Large intestine (tissue), 3 donors: ENCODE measurements at regions not wholly inside any gene's neighbourhood (a gene's known extent, or its start where the extent isn't known, plus 50 kb on each side); places are given as distances from the start of the nearest gene placed in this dataset.

Experiments
- DNase-seq, 2 donors: peaks; one replicate each; pipeline versions ENCODE4 v3.0.0 to v3.0.0-alpha.2; 2013
- H3K27ac ChIP-seq: one replicate; pipeline ENCODE4 v1.5.1; 2013; ENCODE audit warnings: low read length
- H3K27me3 ChIP-seq: 2 replicates; pipeline ENCODE4 v1.6.1; 2013; ENCODE audit warnings: low read length; ENCODE audit not compliant: control insufficient read depth, insufficient read depth
- H3K36me3 ChIP-seq: 2 replicates; pipeline ENCODE4 v1.6.1; 2013; ENCODE audit warnings: low read length; ENCODE audit not compliant: control insufficient read depth, insufficient read depth
- H3K4me1 ChIP-seq: one replicate; pipeline ENCODE4 v1.6.1; 2013; ENCODE audit warnings: low read length; ENCODE audit not compliant: control insufficient read depth, insufficient read depth
- H3K4me3 ChIP-seq: one replicate; pipeline ENCODE4 v1.5.1; 2013; ENCODE audit warnings: low read length
- H3K9me3 ChIP-seq: one replicate; pipeline ENCODE4 v1.6.1; 2013; ENCODE audit warnings: mild to moderate bottlenecking, low read depth, low read length, moderate library complexity; ENCODE audit not compliant: control insufficient read depth
- WGBS: methylation state at CpG from one replicate; pipeline ENCODE4 v1.1.5; 2013; ENCODE audit warnings: low lambda C conversion rate; ENCODE audit not compliant: insufficient coverage; 5-methylcytosine and 5-hydroxymethylcytosine counted together

DNA sequence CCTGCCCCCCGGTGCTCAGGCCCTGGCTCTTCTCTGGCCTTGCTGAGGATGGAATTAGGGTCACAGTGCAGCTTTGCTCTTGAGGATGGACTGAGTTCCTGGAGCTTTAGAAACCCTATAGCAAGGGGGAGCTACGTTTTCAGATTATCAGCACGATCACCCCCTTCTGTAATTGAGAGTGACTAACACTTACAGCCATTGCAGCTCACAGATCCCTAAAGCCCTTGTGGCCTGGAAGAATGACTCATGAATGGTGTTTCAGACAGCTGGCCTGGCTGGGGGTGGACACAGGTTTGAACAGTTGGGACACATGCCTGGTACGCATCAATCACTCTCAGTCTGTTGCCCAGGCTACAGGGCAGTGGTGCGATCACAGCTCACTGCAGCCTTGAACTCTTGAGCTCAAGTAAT is 79.7 kb upstream of the IGFBP5 start:
- no peaks in the 10 kb centered on the region for H3K4me1 ChIP-seq
- no peak overlapping the region for H3K4me3 ChIP-seq
- no CpG with 5 or more reads among the region's 5 CpGs for WGBS
- no peak overlapping the region for H3K27ac ChIP-seq
- no peaks in the 10 kb centered on the region for H3K27me3 ChIP-seq
- DNase-seq, result no peak
- no peaks in the 10 kb centered on the region for H3K36me3 ChIP-seq
- H3K9me3 ChIP-seq, result no peaks in the 10 kb centered on the region

DNA sequence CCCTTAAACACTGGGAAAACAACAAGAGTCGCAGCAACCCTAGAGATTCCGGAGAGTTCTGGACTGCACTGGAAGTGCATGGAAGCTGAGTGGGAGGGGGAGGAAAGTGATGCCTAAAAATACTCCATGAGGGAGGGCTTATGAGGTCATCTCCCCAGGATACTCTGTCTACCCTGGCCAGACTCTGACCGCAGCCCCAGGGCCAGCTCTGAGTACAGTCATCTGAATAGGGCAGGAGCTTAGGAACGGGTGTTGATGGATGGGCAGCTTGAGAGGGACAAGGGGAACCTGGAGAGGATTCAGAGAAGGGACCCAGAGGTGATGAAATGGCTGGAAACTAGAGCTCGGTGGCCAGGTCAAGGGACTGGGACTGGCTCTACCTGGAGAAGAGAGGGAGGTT is 79.3 kb upstream of the IGFBP5 start:
- no peaks in the 10 kb centered on the region for H3K9me3 ChIP-seq
- no peaks in the 10 kb centered on the region for H3K27me3 ChIP-seq
- no peaks in the 10 kb centered on the region for H3K4me1 ChIP-seq
- H3K27ac ChIP-seq, result no peak overlapping the region
- WGBS, result no CpG with 5 or more reads among the region's 5 CpGs
- H3K36me3 ChIP-seq, result no peaks in the 10 kb centered on the region
- DNase-seq, result no peak
- H3K4me3 ChIP-seq, result no peak overlapping the region

DNA sequence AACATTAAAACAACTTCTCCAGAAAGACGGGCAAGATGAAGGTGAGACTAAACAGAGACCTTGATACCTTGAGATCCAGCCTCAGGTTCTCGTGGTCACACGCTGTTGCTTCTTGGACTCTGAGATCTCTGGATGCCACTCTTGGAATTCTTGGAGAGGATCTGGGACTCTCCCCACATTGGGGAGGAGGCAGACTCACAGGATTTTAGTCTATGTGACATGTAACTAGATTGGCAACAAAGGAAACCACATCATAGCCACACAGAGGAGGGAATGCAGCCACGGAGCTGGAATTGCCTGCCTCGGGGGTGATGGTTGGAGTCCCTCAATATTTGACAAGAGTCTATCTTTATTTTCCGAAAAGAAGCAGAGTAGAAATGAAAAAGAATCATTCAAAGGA is 78.8 kb upstream of the IGFBP5 start:
- DNase-seq, result no peak
- H3K27ac ChIP-seq, result no peak overlapping the region
- 94% methylated on average over 3 of the region's 6 CpGs for WGBS
- no peaks in the 10 kb centered on the region for H3K36me3 ChIP-seq
- H3K27me3 ChIP-seq, result no peaks in the 10 kb centered on the region
- no peaks in the 10 kb centered on the region for H3K4me1 ChIP-seq
- H3K4me3 ChIP-seq, result no peak overlapping the region
- H3K9me3 ChIP-seq, result no peaks in the 10 kb centered on the region

DNA sequence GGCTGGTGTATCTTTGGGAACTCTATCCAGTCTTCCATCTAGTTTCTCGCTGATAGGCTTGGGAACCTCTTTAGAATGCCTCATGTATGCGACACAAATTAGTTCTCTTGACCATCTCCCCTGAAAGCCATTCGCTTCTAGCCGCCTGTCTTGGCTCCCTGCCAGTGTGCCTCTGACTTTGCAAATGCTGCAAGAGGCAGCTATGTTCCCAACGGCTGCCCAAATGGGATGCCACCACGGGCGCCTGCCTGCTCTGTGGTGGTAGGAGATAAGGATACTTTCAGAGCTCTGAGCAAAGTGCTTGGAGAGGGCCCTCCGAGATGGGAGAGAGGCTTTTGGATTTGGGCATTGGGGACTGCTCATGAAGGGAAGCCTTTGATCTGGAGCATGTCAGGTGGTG is 77.7 kb upstream of the IGFBP5 start:
- Histone ChIP-seq H3K27me3 (no peaks in the 10 kb centered on the region), H3K36me3 (no peaks in the 10 kb centered on the region), H3K4me1 (no peaks in the 10 kb centered on the region), H3K27ac (no peak overlapping the region), H3K4me3 (no peak overlapping the region), H3K9me3 (no peaks in the 10 kb centered on the region)
- no peak for DNase-seq
- 100% methylated on average over 1 of the region's 8 CpGs for WGBS

DNA sequence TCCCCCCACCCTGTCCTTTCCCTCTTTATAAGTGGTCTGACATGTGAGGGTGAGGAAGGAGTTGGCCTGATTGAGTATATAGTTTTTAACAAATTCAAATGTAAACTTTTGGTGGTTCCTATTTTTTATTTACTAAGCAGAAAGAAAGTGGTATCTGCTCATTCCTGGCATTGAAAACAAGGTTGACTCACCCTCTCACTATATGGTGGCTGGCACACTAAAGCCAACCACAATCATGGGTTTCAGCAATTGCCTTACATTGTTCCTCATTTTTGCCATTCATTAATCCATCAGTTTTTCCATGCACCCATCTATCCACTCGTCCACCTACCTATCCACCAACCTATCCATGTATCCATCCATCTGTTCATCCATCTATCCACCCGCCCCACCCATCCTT is 75.4 kb upstream of the IGFBP5 start:
- 87% methylated on average over 2 of the region's 2 CpGs for WGBS
- Histone ChIP-seq H3K27ac (no peak overlapping the region), H3K36me3 (no peaks in the 10 kb centered on the region), H3K4me1 (no peaks in the 10 kb centered on the region), H3K4me3 (no peak overlapping the region), H3K27me3 (no peaks in the 10 kb centered on the region), H3K9me3 (no peaks in the 10 kb centered on the region)
- no peak for DNase-seq

DNA sequence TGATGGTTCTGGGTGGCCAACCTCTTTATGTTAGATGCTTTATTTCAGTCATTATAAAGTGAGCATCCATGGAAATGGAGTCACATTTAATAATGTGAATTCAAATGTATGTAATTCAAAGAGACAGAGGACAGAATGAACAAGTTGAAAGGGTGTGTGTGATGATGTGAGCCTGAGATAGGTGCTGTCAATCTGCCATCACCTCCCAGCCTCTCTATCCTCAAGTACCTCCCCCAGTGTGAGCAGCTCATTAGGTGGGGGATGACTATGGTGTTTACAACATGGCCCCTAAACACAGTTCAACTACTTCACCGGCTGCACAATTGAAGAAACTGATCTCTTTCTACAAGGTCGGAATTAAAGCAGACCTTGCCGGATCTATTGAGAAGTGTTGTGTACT is 74.7 kb upstream of the IGFBP5 start:
- H3K36me3 ChIP-seq, result no peaks in the 10 kb centered on the region
- H3K27me3 ChIP-seq, result no peaks in the 10 kb centered on the region
- no peak for DNase-seq
- H3K4me3 ChIP-seq, result no peak overlapping the region
- no CpG with 5 or more reads among the region's 3 CpGs for WGBS
- H3K27ac ChIP-seq, result no peak overlapping the region
- H3K9me3 ChIP-seq, result no peaks in the 10 kb centered on the region
- H3K4me1 ChIP-seq, result no peaks in the 10 kb centered on the region

DNA sequence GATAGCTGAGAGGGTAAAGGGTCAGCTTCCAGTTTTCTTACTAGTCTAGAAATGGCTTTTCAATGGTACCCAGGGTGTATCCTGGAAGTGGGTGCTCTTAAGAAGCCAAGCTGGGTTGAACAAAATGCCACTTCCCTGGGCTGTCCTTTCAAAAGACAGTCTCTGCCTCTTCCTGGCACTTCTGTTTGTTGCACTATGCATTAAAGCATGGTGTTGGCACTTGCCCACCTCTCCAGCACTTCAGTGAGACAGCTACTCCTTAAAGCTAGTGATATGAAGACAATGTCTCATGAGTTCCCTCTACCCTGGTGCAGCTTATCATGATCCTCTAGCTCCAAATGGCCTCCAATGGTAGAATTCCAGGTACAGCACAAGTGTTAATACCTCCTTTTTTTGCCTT is 74.3 kb upstream of the IGFBP5 start:
- Histone ChIP-seq H3K9me3 (no peaks in the 10 kb centered on the region), H3K27me3 (no peaks in the 10 kb centered on the region), H3K36me3 (no peaks in the 10 kb centered on the region), H3K4me1 (no peaks in the 10 kb centered on the region), H3K27ac (no peak overlapping the region), H3K4me3 (no peak overlapping the region)
- no peak for DNase-seq

DNA sequence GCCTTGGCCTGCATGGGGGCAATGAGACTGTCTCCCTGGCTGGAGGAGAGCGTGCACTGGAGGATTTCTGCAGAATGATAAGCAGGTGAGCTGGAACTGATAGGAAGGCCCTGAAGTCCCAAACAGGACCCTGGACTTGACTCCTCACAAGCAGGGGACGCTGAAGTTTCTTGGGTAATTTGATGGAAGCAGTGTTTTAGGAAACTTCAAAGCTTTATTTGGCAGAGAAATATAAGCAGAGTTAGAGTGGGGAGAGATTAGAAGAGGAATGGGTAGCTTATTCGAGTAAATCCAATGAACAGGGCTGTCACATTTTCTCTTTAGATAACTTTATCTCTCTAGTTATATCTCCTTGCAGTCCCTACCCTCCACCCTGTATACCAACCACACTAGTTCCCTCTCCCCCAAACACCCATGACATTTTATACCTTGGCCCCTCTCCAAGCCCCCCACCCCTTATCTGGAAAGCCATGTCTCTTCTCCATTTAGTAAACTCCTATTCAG is 73.6 kb upstream of the IGFBP5 start:
- no peak overlapping the region for H3K27ac ChIP-seq
- WGBS, result 80% methylated on average over 1 of the region's 3 CpGs
- no peak for DNase-seq
- no peaks in the 10 kb centered on the region for H3K4me1 ChIP-seq
- H3K36me3 ChIP-seq, result no peaks in the 10 kb centered on the region
- H3K9me3 ChIP-seq, result no peaks in the 10 kb centered on the region
- H3K4me3 ChIP-seq, result no peak overlapping the region
- H3K27me3 ChIP-seq, result no peaks in the 10 kb centered on the region

DNA sequence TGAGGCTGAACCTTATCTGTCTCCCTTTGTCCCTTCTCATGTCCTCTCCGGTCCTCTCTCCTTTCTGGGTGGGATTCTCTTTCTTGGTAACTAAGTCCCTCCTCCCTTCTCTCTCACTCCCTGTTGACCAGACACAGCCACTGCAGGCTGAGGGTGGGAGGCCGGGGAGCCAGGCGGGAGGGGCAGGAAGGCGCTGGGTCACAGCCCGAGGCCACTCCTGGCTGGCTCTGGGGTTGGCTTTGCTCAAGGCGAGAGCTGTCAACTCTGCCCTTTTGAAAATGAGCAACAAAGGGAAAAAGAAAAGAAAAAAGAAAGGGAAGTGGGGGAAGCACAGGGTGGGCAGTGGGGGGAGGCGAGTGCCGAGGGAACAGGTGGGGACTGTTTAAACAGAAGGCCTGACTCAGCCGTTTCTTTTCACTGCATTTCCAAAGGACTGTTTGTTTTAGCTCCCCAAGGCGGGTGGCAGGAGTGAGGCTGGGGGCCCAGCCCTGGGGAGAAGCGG is 70.5 kb upstream of the IGFBP5 start:
- Histone ChIP-seq H3K27me3 (no peaks in the 10 kb centered on the region), H3K36me3 (no peaks in the 10 kb centered on the region)

DNA sequence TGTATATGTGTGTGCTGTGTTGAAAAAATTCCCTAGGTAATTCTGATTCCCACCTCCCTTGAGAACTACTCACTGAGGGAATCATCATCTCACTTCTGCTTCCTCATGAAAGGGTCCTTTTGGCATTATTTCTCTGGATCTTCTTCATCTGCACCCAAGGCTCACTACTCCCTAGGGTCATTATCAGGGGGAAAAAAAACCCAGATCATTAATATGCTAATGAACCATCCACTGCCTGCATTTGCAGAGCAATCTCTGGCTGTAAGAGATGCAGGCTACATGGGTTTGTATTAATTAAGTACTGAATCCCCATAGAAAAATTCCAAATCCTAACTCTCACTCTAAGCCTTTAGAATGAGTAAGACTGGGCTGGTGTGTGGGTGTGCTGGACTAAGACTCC is 68.0 kb upstream of the IGFBP5 start:
- no peak overlapping the region for H3K4me3 ChIP-seq
- H3K27ac ChIP-seq, result no peak overlapping the region
- no peaks in the 10 kb centered on the region for H3K4me1 ChIP-seq
- no peak for DNase-seq
- H3K36me3 ChIP-seq, result no peaks in the 10 kb centered on the region
- no peaks in the 10 kb centered on the region for H3K27me3 ChIP-seq
- no peaks in the 10 kb centered on the region for H3K9me3 ChIP-seq

More for the DNA sequence above, 70.5 kb upstream of the IGFBP5 start:
- WGBS, result 14% methylated on average over 4 of the region's 11 CpGs
- peak in 1 of 2 donors; percentile 38 for DNase-seq
- Histone ChIP-seq H3K4me1 (no peaks in the 10 kb centered on the region), H3K9me3 (no peaks in the 10 kb centered on the region), H3K4me3 (no peak overlapping the region), H3K27ac (no peak overlapping the region)

DNA sequence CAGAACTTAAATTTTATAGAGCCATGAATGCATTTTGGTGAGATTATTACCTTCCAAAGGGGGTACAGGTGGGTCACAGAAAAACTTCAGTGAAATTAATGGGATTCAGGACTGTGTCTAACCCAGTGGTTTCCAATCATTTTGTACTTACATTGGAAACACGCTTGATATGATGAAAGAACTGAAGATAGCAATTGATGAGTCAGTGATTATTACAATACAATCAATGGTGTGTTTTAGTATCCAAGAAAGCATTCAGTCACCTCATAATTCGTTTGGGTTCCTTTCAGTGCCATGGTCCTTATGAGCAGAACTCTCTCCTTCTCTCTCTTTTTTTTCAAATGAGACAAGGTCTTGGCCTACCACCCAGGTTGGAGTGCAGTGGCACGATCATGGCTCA is 66.5 kb upstream of the IGFBP5 start:
- no peak overlapping the region for H3K27ac ChIP-seq
- H3K27me3 ChIP-seq, result no peaks in the 10 kb centered on the region
- no peaks in the 10 kb centered on the region for H3K4me1 ChIP-seq
- no peaks in the 10 kb centered on the region for H3K9me3 ChIP-seq
- 83% methylated on average over 1 of the region's 3 CpGs for WGBS
- DNase-seq, result no peak
- H3K36me3 ChIP-seq, result no peaks in the 10 kb centered on the region
- H3K4me3 ChIP-seq, result no peak overlapping the region
